GM18508 (cell line): ENCODE measurements at regions not wholly inside any gene's neighbourhood (a gene's known extent, or its start where the extent isn't known, plus 50 kb on each side); places are given as distances from the start of the nearest gene placed in this dataset.
"Not testable (repeated sequence)": the region's sequence is repeated elsewhere in the genome, so short reads cannot be mapped to it uniquely, and the experiment has no call there.

Experiments used
- ATAC-seq: cut with Tn5 transposase; IDR thresholded peaks from one replicate; pipeline ENCODE4 v1.9.1; 2021; ENCODE audit warnings: moderate number of reproducible peaks; ENCODE audit not compliant: insufficient read depth, unreplicated experiment

DNA sequence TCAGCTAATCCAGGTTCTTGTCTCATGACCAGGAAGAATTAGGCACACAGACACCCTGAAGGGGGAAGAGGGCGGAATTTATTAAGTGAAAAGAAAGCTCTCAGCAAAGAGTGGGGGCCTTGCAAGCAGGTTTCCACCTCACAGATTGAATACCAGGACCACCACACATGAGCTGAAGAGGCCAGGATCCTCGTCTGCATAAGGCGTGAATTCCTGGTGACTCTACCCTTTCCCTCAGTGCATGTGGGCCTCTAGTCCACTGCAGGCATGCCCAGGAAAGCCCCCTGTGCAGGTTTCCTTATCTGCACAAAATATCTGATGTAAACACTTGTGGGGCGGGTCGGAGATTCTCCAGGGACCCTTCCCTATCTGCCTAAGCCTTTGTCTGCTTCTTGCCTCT, 782.1 kb upstream of the LRRN3 start:
- no peak for ATAC-seq

DNA sequence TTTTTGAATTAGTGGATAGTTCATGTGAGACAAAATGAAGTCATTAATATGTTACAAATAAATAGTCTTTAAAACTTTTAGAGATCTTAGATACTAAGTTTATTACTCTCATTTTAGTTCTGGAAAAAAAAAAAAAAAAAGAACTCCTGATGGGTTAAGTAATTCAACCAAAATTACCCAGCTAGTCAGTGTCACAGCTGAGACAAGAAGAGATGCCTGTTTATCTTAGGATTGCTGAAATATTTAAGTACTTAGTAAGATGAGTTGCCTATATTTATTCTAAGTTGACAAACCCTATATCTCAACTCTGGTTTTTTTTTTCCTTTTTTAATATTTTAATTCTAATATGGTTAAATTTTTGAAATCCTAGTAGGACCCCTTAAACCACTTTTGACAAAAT, 781.0 kb upstream of the LRRN3 start:
- no peak for ATAC-seq

DNA sequence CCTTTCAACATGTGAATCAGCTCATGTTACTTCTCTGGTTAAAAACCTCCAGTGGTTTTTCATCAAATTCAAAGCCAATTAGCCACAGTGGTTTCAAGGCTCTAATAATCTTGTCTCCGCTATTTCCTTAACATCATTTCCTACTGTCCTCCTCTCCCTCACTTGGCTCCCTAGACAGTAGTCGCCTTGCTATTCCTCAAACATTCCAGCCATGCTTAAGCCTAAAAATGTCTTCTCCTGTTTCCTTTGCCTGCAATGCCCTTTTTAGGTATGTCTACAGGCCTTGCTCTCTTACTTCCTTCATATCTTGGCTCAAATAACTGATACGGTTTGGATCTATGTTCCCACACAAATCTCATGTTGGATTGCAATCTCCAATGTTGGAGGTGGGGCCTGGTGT, 779.4 kb upstream of the LRRN3 start:
- ATAC-seq = no peak

DNA sequence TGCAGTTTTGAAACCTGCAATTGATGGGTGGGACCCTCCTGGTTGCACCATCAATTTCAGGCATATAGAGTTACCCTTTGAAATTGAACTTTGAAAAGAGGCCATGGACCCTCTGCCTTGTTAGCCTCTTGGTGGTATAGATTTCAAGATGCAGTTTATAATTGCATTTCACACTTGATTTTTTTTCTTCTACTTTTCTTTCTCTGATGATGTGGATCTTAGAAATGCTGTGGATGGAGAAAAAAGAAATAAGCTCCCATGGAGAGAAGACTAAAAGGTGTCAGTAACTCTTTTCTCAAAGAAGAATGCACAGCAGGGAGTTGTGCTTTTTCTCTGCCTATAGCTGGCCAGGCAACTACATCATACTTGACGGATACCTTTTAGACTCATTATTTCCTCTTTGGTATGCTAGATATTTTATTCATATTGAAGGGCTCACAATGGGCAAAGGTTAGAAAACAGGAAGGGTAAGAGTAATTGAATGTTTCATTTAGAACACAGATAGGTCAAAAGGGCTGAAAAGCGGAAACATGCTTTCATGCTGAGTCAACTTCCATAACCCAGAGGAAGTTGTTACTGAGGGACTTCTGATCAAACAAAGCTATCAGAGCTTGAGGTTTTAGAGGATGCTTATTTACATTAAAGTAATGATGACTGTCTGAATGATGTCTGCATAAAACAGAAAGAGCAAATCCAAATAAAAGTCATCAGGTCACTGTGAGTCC, 773.2 kb upstream of the LRRN3 start:
- ATAC-seq = no peak

DNA sequence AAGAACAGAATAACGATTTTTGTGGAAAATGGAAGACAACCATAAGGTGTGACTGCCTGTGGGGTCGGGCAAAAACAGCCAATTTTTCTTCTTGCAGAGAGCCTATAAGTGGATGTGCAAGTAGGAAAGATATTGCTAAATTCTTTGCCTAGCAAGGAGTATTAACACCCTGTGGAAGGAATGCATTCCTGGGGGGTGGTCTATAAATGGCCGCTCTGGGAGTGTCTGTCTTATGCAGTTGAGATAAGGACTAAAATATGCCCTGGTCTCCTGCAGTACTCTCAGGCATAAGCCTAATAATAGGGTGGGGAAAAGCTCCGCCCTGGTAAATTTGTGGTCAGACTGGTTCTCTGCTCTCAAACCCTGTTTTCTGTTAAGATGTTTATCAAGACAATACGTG, 770.6 kb upstream of the LRRN3 start:
- not testable (repeated sequence) for ATAC-seq

DNA sequence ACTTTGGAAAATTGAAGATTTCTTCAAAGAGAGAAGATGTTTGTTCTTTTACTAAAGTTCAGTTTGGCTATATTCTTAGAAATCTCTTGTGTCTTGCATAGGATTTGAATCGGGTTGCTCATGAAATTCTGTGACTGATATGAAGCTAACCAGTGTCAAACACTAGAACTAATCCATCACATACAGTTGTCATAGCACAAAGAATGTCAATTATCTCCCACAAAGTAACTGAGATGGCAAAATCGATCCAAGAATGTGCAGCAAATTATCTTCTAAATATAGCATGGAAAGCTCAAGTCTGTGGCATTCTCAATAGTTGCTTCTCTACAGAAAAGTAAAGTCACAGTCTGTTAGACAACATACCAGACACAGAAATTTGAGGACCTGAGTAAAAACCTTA, 768.1 kb upstream of the LRRN3 start:
- no peak for ATAC-seq

DNA sequence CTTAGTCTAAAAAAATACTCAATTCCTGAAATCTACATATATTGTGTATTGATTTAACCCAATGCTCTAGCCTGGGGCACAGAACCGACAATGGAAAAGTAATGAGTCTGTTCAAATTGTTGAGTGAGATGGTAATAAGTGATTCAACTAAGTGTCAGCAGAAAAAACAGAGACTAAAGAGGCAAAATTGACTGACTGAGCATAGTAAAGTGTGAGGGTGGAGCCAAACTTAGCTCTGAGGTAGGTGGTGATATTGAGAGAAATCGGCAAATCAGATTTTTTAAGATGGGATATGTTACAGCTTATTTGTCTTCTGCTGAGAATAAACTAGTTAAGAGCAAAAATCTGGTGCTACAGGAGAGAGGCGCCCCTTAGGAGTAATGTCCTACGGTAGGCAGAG, 764.0 kb upstream of the LRRN3 start:
- no peak for ATAC-seq

DNA sequence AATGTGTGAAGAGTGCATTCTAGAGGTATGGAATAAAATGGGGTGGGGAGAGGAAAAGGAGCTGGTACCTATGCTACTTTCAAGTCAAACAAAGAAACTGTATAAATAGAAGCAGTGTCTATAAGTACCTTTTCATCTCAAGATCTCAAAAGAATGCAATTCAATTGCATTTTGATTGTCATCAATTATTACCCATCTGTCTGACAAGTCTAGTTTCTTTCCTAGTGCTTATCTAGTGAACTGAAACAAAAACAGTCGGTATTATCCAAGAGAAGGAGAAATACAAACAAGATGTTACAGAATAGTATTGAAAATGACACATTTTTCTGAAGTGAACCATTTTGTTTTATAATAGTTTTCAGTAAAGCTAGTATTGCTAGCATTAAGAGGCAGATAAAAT, 754.5 kb upstream of the LRRN3 start:
- ATAC-seq = no peak

DNA sequence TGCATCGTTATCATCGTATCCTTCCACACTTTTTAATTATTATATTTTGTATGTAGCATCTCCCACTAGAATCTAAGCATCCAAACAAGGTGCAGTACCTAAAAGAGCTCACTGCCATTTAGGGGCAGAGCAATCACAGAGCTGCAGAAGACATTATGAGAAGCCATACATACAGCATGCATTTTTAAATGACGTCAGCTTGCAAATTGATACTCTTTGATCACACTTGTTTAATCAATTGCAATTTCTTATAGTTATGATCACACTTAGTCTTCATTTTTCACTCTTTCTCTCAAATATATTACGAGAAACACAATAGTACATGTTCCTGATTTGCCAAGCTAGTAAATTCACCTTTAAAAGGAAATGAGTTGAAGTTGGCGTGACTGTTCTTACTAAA, 753.3 kb upstream of the LRRN3 start:
- ATAC-seq = no peak

DNA sequence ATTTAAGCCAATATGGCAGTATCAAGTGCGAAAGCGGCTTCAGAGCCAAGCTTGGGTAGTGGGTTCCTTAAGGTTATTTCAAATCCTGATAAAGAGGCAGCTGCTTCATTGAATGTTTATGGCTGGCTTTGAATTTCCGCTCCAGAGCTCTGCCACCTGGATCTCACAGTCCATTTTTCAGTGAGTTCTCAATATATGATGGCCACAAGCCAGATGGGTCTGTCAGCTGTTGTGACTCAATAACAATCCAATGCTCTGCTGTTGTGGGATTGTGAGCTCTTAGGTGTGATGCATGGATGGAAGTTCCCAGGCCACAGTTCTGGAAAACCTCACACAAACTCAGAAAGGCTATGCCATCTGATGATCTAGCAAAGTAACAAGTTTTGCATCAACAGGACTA, 743.8 kb upstream of the LRRN3 start:
- no peak for ATAC-seq

DNA sequence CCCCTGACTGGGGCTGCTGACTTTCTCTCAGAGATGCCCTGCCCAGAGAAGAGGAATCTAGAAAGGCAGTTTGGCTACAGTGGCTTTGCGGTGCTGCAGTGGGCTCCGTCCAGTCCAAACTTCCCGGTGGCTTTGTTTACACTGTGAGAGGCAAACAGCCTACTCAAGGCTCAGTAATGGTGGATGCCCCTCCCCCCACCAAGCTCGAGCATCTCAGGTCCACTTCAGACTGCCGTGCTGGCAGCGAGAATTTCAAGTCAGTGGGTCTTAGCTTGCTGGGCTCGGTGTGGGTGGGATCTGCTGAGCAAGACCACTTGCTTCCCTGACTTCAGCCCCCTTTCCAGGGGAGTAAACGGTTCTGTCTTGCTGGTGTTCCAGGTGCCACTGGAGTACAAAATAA, 734.5 kb upstream of the LRRN3 start:
- ATAC-seq = no peak

DNA sequence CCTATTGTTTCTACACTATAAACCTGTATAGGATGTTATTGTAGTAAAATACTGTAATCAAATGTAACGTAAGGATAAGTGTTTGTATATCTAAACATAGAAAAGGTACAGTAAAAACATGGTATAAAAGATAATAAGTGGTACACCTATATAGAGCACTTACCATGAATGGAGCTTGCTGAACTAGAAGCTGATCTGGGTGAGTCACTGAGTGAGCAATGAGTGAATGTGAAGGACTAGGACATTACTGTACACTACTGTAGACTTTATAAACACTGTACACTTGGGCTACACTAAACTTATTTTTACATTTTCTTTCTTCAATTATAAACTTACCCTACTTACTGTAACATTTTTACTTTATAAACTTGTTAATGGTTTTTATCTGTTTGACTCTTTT, 732.9 kb upstream of the LRRN3 start:
- ATAC-seq = no peak

DNA sequence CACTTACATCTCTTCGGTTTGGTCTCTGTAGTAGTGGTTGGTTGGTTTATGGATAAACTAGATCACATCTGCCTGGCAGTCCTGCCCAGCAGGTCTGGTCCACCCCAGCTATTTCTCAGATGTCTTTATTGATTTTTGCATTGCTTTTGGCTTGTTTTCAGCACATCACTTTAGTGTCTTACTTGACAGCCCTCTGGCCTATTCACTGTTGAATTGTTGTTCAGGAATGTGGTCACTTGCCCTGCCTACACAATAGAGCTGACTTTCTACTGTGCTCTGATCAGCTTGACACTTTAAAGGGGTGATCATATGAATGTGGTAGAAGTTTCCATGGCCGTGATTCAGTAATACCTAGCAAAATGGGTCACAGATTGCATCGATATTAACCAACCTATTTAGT, 719.2 kb upstream of the LRRN3 start:
- no peak for ATAC-seq

DNA sequence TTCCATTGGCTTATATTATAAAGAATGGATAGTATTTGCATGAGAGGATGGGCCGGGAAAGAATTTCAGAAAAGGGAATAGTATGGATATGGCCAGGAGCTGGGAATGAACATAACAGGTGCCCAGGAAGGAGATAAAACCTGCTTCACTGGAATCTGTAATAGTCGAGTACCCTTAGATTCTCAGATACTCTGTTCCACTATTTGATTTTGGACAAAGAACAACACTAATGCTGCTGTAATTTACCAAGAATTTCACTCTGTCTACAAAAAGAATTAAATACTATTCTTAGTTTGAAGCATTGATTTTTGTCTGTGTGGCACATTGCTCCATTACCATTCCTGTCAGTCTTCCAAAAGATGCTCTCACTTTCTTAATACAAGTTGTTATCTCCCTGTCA, 718.2 kb upstream of the LRRN3 start:
- ATAC-seq = no peak

DNA sequence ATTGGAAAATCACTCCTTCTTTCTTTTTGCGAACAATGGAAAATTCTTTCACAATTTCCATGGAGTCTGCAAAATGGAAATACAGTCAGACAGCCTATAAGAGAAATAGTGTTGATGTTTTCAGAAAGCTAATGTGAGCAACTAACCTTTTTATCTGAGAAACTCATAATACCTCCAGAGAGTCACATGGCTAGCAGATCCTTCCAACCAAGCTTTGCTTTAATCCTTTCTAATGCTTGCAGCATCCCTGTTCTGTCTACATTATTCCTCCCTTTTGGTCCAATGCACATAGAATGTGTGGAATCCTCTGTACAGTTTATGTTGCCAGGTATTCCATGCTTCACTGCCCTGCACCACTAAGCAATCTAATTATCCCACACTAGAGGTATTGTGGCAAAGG, 717.5 kb upstream of the LRRN3 start:
- no peak for ATAC-seq

DNA sequence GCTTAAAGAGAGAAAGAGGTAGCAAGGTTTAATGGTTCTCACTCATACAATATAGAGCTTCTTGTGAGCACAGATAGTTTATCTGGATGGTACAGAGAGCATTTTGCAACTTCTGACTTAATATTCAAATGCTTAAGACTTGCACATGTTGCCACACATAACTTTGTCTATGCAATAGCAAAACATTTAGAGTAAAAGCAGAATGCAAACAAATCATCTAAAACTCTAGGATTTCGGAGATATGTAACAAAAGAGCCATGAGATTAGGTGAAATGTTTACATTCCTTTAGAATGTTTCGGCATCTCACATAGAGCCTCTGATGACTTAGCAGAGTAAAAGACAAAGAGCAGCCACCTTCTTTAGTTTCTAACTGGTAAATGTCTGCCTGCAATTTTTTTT, 717.1 kb upstream of the LRRN3 start:
- ATAC-seq = no peak

DNA sequence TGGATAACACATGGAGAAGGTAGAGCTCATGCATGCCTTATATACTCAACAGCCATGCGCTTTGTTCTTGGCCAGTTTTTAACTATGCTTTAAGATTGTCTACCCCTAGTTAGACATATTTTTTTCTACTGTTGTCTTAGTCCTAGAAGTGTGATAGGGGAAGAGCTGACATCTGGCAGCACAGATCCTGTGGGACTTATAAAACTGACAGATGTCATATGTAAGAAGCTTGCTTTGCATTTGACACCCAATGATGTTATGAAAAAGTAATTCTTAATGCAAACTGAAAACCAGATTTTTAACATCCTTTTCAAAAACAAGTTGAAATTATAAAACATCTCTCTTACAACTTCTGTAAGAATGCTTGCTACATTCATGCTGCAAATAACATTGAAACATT, 715.9 kb upstream of the LRRN3 start:
- ATAC-seq = no peak

DNA sequence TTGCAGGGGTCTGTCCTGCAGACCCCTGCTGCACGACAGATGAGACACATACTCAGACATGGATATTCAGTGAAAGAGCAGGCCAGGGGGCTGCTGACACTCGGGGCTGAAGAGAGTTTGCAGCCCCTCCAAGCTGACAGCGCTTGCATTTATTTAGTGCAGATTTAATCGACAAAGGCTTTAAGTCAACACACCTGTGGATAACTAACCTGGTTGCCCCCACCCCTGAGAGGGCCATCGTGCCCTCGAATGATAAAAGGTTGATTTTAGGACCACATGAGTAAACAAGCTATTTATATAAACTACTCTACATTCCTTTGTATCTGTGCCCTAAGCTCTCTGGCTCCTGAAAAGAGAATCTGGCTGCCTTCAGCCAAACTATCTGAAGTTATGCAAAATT, 708.2 kb upstream of the LRRN3 start:
- ATAC-seq = no peak

DNA sequence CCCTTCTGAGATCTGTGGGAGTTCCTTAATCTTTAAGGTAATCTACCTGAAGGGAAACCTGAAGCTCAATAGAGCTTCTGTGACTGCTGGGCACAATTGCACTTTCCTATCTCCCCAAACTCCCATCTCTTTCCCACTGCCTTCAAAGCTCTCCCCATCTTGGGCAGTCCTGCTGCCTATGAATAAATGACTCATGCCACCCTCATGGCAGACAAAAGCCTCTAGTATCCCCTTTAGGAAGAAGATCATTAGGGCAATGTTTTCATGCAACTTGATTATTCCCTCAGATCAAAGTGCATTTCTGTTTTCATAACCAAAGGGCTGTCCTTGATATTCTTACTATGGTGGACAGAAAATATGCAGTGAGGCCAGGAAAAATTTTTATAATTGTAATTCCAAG, 704.9 kb upstream of the LRRN3 start:
- ATAC-seq = no peak

DNA sequence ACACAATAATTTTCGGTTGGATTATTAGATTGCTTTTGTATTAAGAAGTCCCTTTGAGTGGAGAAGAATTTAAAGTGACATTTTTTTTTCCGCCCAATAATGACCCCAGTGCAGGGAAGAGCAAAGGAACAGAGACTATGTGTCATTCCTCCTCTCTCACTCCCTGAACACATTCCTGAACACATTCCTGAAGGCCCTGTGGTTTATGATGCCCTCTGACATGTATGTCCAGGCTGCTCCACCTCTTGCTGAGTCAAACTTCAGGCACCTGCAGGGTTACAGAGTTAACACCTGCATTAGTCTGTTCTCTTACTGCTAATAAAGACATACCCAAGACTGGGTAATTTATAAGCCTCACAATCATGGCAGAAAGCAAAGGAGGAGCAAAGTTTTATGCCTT, 704.0 kb upstream of the LRRN3 start:
- ATAC-seq = no peak

DNA sequence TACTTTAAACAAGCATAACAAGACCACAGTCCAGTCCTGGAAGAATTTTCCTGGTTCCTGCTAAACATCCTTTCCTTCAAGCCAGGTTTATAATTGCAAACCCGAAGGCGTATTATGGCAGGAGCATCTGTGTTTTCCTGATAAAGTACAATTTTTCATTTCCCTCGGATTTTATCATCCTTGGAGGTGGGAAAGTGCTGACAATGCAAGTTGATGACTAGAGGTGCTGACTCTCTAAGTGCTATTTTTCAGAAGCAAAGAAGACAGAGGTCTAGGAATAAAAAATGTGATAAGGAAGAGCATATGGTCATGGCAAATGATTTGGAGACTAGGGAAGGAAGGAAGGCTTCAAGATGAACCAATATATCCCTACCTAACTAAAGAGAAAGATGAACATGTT, 703.2 kb upstream of the LRRN3 start:
- no peak for ATAC-seq

DNA sequence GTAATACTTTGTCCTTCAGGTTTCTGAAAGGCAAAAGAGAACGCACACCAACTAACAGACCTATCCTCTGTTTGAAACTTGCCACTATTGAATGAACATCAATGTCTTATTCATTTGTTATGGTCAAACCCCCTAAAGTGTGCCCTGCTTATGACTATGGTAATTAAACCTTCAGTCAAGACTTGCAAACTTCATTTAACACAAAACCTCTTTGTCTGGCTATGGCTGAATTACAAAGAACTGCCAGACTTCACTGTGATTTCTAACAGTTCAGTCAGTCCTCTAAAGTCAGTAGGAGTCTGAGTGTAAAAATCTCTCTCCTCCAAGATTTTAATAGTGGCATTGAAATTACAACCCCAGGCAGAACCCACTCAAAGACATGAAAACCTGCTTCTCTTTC, 702.5 kb upstream of the LRRN3 start:
- no peak for ATAC-seq

DNA sequence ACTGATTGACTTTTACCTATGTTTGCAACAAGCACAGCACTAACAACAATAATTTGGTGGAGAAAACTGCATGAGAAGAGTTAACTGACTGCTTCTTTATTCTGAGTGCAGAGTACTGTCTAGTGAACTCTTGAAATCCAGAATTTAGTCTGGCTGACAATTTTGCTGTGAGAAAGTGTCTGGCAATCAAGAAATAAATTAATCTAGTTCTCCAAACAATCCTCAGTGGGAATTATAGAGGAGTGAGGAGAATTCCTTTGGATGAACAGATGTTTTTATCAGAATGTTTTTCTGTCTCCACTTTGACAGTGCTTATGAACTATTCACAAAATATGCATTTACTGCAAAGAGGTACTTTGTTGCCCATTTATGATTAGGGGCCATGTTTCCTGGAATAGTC, 694.9 kb upstream of the LRRN3 start:
- ATAC-seq = no peak
